Small intestine (tissue), 7 donors: ENCODE measurements at regions not wholly inside any gene's neighbourhood (a gene's known extent, or its start where the extent isn't known, plus 50 kb on each side); places are given as distances from the start of the nearest gene placed in this dataset.

ENCODE experiments used
- DNase-seq, 2 donors: peaks; one replicate each; pipeline versions ENCODE4 v3.0.0 to v3.0.0-alpha.2; 2013
- FAIRE-seq: peaks from 2 replicates; lab custom pipeline; 2012; peaks lifted over from hg19 to GRCh38; lab: Jason Lieb, UNC
- H3K27ac ChIP-seq, 3 donors: one replicate each; pipeline ENCODE4 v1.5.1; 2013; ENCODE audit warnings: low read length in 2 of 3, mild to moderate bottlenecking in 2 of 3, control low read depth in 1 of 3, inconsistent platforms in 1 of 3, low read depth in 1 of 3, moderate library complexity in 1 of 3
- H3K27me3 ChIP-seq, 3 donors: one replicate each; pipeline ENCODE4 v1.6.1; 2013; ENCODE audit warnings: low read length in 3 of 3, inconsistent platforms in 1 of 3; ENCODE audit not compliant: control insufficient read depth in 3 of 3, insufficient read depth in 3 of 3
- H3K36me3 ChIP-seq, 3 donors: one replicate each; pipeline ENCODE4 v1.6.1; 2013; ENCODE audit warnings: low read length in 3 of 3, inconsistent platforms in 1 of 3, low read depth in 1 of 3, mild to moderate bottlenecking in 1 of 3, moderate library complexity in 1 of 3; ENCODE audit not compliant: control insufficient read depth in 3 of 3, insufficient read depth in 2 of 3
- H3K4me1 ChIP-seq, 3 donors: one replicate each; pipeline ENCODE4 v1.6.1; 2013; ENCODE audit warnings: low read length in 2 of 3, inconsistent platforms in 1 of 3, low read depth in 1 of 3, mild to moderate bottlenecking in 1 of 3, moderate library complexity in 1 of 3; ENCODE audit not compliant: control insufficient read depth in 3 of 3, insufficient read depth in 2 of 3
- H3K4me3 ChIP-seq, 3 donors: one replicate each; pipeline ENCODE4 v1.5.1; 2013; ENCODE audit warnings: low read length in 3 of 3, control low read depth in 1 of 3, inconsistent platforms in 1 of 3, low read depth in 1 of 3, mild to moderate bottlenecking in 1 of 3, moderate library complexity in 1 of 3
- H3K9me3 ChIP-seq, 2 donors: one replicate each; pipeline ENCODE4 v1.6.1; 2013; ENCODE audit warnings: low read depth in 1 of 2, low read length in 1 of 2; ENCODE audit not compliant: control insufficient read depth in 2 of 2, insufficient read depth in 1 of 2
- WGBS, 3 donors: extraction: QIAGEN DNeasy Blood & Tissue Kit; methylation state at CpG; one replicate each; pipeline ENCODE4 v1.1.7; 2013; 5-methylcytosine and 5-hydroxymethylcytosine counted together
- donor health status: healthy with polysubstance abuse.
- donor health status: control.
- donor health status: control.
- donor health status: Bipolar disorder and iron deficiency.
- donor health status: healthy.

GRCh38 chr3:189498995-189499704 is 132.0 kb upstream of the TP63 start:
- 81 to 91% (median 88%) methylated on average over 4 of the region's 4 CpGs for WGBS, 3 donors
- no peaks in the 10 kb centered on the region for H3K36me3 ChIP-seq
- H3K4me3 ChIP-seq: no peak overlapping the region
- H3K4me1 ChIP-seq: no peaks in the 10 kb centered on the region
- FAIRE-seq (no peak), DNase-seq (no peak)
- no peaks in the 10 kb centered on the region for H3K9me3 ChIP-seq
- no peaks in the 10 kb centered on the region for H3K27me3 ChIP-seq
- H3K27ac ChIP-seq: no peak overlapping the region

- H3K4me1 ChIP-seq: no peaks in the 10 kb centered on the region
- H3K36me3 ChIP-seq: no peaks in the 10 kb centered on the region
- no peak for DNase-seq
- H3K4me3 ChIP-seq: no peak overlapping the region
- FAIRE-seq: no peak
- no peaks in the 10 kb centered on the region for H3K9me3 ChIP-seq
- no peaks in the 10 kb centered on the region for H3K27me3 ChIP-seq
- WGBS, 3 donors: 96 to 98% (median 96%) methylated on average over 4 of the region's 4 CpGs
- H3K27ac ChIP-seq: no peak overlapping the region
Measured at GRCh38 chr3:189500299-189500698, 130.9 kb upstream of the TP63 start.

- no peak overlapping the region for H3K4me3 ChIP-seq
- FAIRE-seq (no peak), DNase-seq (no peak)
- H3K9me3 ChIP-seq: no peaks in the 10 kb centered on the region
- H3K27me3 ChIP-seq: no peaks in the 10 kb centered on the region
- WGBS, 3 donors: 75 to 89% (median 86%) methylated on average over 3 of the region's 3 CpGs
- no peaks in the 10 kb centered on the region for H3K4me1 ChIP-seq
- H3K36me3 ChIP-seq: no peaks in the 10 kb centered on the region
- no peak overlapping the region for H3K27ac ChIP-seq
Measured at GRCh38 chr3:189500798-189501495, 130.2 kb upstream of the TP63 start.

GRCh38 chr3:189502256-189502655 is 128.9 kb upstream of the TP63 start:
- no peak overlapping the region for H3K4me3 ChIP-seq
- DNase-seq (no peak), FAIRE-seq (no peak)

GRCh38 chr3:189502676-189503257 is 128.4 kb upstream of the TP63 start:
- Histone ChIP-seq H3K27ac (no peak overlapping the region), H3K4me3 (no peak overlapping the region), H3K36me3 (no peaks in the 10 kb centered on the region), H3K9me3 (no peaks in the 10 kb centered on the region), H3K4me1 (no peaks in the 10 kb centered on the region), H3K27me3 (no peaks in the 10 kb centered on the region)
- DNase-seq: no peak
- FAIRE-seq: no peak
- 24 to 59% (median 36%) methylated on average over 2 of the region's 2 CpGs for WGBS, 3 donors

More at GRCh38 chr3:189502256-189502655, 128.9 kb upstream of the TP63 start:
- H3K27ac ChIP-seq: no peak overlapping the region
- WGBS, 3 donors: 57 to 77% (median 75%) methylated on average over 4 of the region's 4 CpGs
- no peaks in the 10 kb centered on the region for H3K4me1 ChIP-seq
- no peaks in the 10 kb centered on the region for H3K9me3 ChIP-seq
- no peaks in the 10 kb centered on the region for H3K27me3 ChIP-seq
- no peaks in the 10 kb centered on the region for H3K36me3 ChIP-seq

GRCh38 chr3:189507856-189508255 is 123.3 kb upstream of the TP63 start:
- Histone ChIP-seq H3K27me3 (no peaks in the 10 kb centered on the region), H3K9me3 (no peaks in the 10 kb centered on the region), H3K4me1 (peaks cover 0 to 2% (median 0%) of the 10 kb centered on the region in 3 donors), H3K4me3 (no peak overlapping the region), H3K36me3 (no peaks in the 10 kb centered on the region), H3K27ac (no peak overlapping the region)
- no peak for FAIRE-seq
- peak in 1 of 2 donors; percentile 53 for DNase-seq

GRCh38 chr3:189508784-189509501 is 122.2 kb upstream of the TP63 start:
- Histone ChIP-seq H3K4me3 (no peak overlapping the region), H3K27ac (no peak overlapping the region), H3K4me1 (peaks cover 0 to 2% (median 0%) of the 10 kb centered on the region in 3 donors), H3K36me3 (no peaks in the 10 kb centered on the region), H3K27me3 (no peaks in the 10 kb centered on the region), H3K9me3 (no peaks in the 10 kb centered on the region)
- 74 to 76% (median 75%) methylated on average over 3 of the region's 3 CpGs for WGBS, 3 donors
- no peak for DNase-seq
- FAIRE-seq: no peak

GRCh38 chr3:189512039-189512438 is 119.2 kb upstream of the TP63 start:
- no peaks in the 10 kb centered on the region for H3K36me3 ChIP-seq
- WGBS, 3 donors: 53 to 85% (median 77%) methylated on average over 1 of the region's 1 CpG
- peaks cover 0 to 4% of the 10 kb centered on the region in 2 donors for H3K9me3 ChIP-seq
- H3K4me3 ChIP-seq: no peak overlapping the region
- FAIRE-seq: no peak
- H3K4me1 ChIP-seq: peaks cover 0 to 2% (median 0%) of the 10 kb centered on the region in 3 donors
- peak overlapping the region in 1 of 3 donors; percentile 53 for H3K27ac ChIP-seq
- no peak for DNase-seq
- H3K27me3 ChIP-seq: no peaks in the 10 kb centered on the region
